ENCODE measurements at regions not wholly inside any gene's neighbourhood (a gene's known extent, or its start where the extent isn't known, plus 50 kb on each side); places are given as distances from the start of the nearest gene placed in this dataset.

DNA sequence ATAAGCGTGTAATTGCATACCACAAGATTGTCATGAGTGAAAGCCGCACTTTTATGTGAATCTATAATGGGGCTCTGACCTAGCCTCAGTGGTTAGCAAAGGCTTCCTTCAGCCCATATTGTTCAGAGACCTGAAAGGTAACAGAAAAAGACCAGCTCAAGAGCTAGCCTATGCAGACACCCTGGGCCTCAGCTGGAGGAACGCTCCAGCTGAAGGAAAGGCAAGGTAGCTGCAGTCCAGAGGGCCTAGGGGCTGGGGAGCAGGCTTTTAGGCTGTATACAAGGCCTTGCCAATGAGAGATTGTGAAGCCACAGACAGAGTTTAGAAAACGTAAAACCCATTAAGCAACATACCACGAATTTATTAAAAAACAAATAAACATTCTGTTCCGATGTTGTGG is 246.6 kb upstream of the GHITM start:
- no peak overlapping the region for H3K9ac ChIP-seq (ENCODE audit: low read length)
- no peaks in the 10 kb centered on the region for H3K9me3 ChIP-seq (replicated peaks; ENCODE audit: insufficient read depth, low read length)
- TF ChIP-seq EZH2 (optimal IDR thresholded peaks at IDR 0.05; ENCODE audit: low read depth, low read length) (no peak), EZH2phosphoT487 (IDR thresholded peaks at IDR 0.05; ENCODE audit: low read length) (no peak)
- TF ChIP-seq, protein P1, sequence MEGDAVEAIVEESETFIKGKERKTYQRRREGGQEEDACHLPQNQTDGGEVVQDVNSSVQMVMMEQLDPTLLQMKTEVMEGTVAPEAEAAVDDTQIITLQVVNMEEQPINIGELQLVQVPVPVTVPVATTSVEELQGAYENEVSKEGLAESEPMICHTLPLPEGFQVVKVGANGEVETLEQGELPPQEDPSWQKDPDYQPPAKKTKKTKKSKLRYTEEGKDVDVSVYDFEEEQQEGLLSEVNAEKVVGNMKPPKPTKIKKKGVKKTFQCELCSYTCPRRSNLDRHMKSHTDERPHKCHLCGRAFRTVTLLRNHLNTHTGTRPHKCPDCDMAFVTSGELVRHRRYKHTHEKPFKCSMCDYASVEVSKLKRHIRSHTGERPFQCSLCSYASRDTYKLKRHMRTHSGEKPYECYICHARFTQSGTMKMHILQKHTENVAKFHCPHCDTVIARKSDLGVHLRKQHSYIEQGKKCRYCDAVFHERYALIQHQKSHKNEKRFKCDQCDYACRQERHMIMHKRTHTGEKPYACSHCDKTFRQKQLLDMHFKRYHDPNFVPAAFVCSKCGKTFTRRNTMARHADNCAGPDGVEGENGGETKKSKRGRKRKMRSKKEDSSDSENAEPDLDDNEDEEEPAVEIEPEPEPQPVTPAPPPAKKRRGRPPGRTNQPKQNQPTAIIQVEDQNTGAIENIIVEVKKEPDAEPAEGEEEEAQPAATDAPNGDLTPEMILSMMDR (IDR thresholded peaks at IDR 0.05; ENCODE audit: low read length) = no peak
- no peaks in the 10 kb centered on the region for H3K4me1 ChIP-seq (ENCODE audit: low read length)
- no peaks in the 10 kb centered on the region for H3K79me2 ChIP-seq (ENCODE audit: low read length)
- H3K36me3 ChIP-seq (replicated peaks; ENCODE audit: insufficient read depth, low read length) = no peaks in the 10 kb centered on the region
- no peaks in the 10 kb centered on the region for H3K9me2 ChIP-seq (replicated peaks; ENCODE audit: insufficient read depth, low read length)
- no peak overlapping the region for H3K4me2 ChIP-seq (ENCODE audit: low read depth, low read length)
- DNase-seq = no peak
- no peak overlapping the region for H3K4me3 ChIP-seq (ENCODE audit: low read length)
- no peaks in the 10 kb centered on the region for H3K27me3 ChIP-seq (replicated peaks; ENCODE audit: insufficient read depth, low read length)
- no peak overlapping the region for H3K27ac ChIP-seq (ENCODE audit: low read length)
- no peaks in the 10 kb centered on the region for H4K20me1 ChIP-seq (ENCODE audit: insufficient read depth, low read length)
- no peak overlapping the region for H2AFZ ChIP-seq (ENCODE audit: low read length)
- H3F3A ChIP-seq (ENCODE audit: insufficient read depth, low read length) = no peaks in the 10 kb centered on the region

DNA sequence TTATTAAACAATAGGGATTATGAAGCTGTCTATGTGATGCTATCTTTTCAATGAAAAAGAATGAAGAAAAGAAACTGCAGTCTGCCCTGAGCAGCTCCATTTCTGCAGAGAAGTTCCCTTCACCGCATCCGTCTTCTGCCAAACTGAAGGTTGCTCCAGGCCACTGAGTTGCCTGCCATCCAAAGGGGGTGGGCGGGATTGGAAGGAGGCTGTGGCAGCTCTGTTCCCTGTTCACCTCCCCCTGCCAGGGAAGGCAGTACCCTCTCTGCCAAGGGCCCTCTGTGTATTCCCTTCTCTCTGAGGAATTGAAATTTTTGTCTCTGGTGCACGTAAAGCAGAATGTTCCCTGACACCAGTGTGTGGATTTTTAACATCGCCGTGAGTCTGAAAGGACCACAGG is 243.1 kb upstream of the GHITM start:
- Histone ChIP-seq H3K79me2 (ENCODE audit: low read length) (no peaks in the 10 kb centered on the region), H3K36me3 (replicated peaks; ENCODE audit: insufficient read depth, low read length) (no peaks in the 10 kb centered on the region), H2AFZ (ENCODE audit: low read length) (no peak overlapping the region), H4K20me1 (ENCODE audit: insufficient read depth, low read length) (no peaks in the 10 kb centered on the region), H3K9me3 (replicated peaks; ENCODE audit: insufficient read depth, low read length) (no peaks in the 10 kb centered on the region), H3K4me3 (ENCODE audit: low read length) (no peak overlapping the region), H3K4me1 (ENCODE audit: low read length) (no peaks in the 10 kb centered on the region), H3K9ac (ENCODE audit: low read length) (no peak overlapping the region), H3K4me2 (ENCODE audit: low read depth, low read length) (no peak overlapping the region), H3K27ac (ENCODE audit: low read length) (no peak overlapping the region), H3K27me3 (replicated peaks; ENCODE audit: insufficient read depth, low read length) (no peaks in the 10 kb centered on the region), H3F3A (ENCODE audit: insufficient read depth, low read length) (no peaks in the 10 kb centered on the region), H3K9me2 (replicated peaks; ENCODE audit: insufficient read depth, low read length) (no peaks in the 10 kb centered on the region)
- TF ChIP-seq EZH2phosphoT487 (IDR thresholded peaks at IDR 0.05; ENCODE audit: low read length) = no peak
- TF ChIP-seq, protein P1 (IDR thresholded peaks at IDR 0.05; ENCODE audit: low read length) = no peak
- no peak for TF ChIP-seq EZH2 (optimal IDR thresholded peaks at IDR 0.05; ENCODE audit: low read depth, low read length)
- no peak for DNase-seq

DNA sequence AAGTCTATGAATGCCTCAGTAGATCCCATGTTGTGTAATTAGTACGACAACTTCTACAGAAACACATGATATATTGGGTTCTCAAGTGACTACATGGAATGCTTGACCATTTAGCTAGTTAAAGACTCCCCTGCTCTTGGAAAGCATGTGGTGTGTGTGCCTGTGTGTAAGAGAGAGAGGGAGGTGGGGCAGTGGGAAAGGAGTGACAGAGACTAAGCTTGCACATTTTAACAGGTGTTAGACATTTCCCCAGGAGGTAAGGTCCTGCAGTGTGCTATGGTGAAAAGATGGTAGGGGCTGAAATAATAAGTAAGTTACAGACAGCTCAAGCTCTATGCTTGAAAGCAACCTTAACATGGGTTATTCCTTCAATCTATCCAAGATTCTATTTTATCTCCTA is 241.7 kb upstream of the GHITM start:
- H3K79me2 ChIP-seq (ENCODE audit: low read length) = no peaks in the 10 kb centered on the region
- no peak overlapping the region for H3K4me2 ChIP-seq (ENCODE audit: low read depth, low read length)
- TF ChIP-seq EZH2phosphoT487 (IDR thresholded peaks at IDR 0.05; ENCODE audit: low read length) = no peak
- TF ChIP-seq, protein P1 (IDR thresholded peaks at IDR 0.05; ENCODE audit: low read length) = no peak
- TF ChIP-seq EZH2 (optimal IDR thresholded peaks at IDR 0.05; ENCODE audit: low read depth, low read length) = no peak
- H3K9me3 ChIP-seq (replicated peaks; ENCODE audit: insufficient read depth, low read length) = no peaks in the 10 kb centered on the region
- H3K9me2 ChIP-seq (replicated peaks; ENCODE audit: insufficient read depth, low read length) = no peaks in the 10 kb centered on the region
- no peaks in the 10 kb centered on the region for H3K27me3 ChIP-seq (replicated peaks; ENCODE audit: insufficient read depth, low read length)
- no peaks in the 10 kb centered on the region for H4K20me1 ChIP-seq (ENCODE audit: insufficient read depth, low read length)
- DNase-seq = no peak
- no peak overlapping the region for H2AFZ ChIP-seq (ENCODE audit: low read length)
- no peak overlapping the region for H3K27ac ChIP-seq (ENCODE audit: low read length)
- no peaks in the 10 kb centered on the region for H3K4me1 ChIP-seq (ENCODE audit: low read length)
- no peak overlapping the region for H3K9ac ChIP-seq (ENCODE audit: low read length)
- H3K4me3 ChIP-seq (ENCODE audit: low read length) = no peak overlapping the region
- H3K36me3 ChIP-seq (replicated peaks; ENCODE audit: insufficient read depth, low read length) = no peaks in the 10 kb centered on the region
- H3F3A ChIP-seq (ENCODE audit: insufficient read depth, low read length) = no peaks in the 10 kb centered on the region

Data from MM.1S (cell line).